NCI-H2171 treated with DMSO at 0.1 percent for 48 hours (cell line): ENCODE measurements at regions not wholly inside any gene's neighbourhood (a gene's known extent, or its start where the extent isn't known, plus 50 kb on each side); places are given as distances from the start of the nearest gene placed in this dataset.
"Not testable (repeated sequence)": the region's sequence is repeated elsewhere in the genome, so short reads cannot be mapped to it uniquely, and the experiment has no call there.

ENCODE experiments used
- DNase-seq: peaks from one replicate; lab custom pipeline; 2025; lab: John Stamatoyannopoulos, UW

DNA sequence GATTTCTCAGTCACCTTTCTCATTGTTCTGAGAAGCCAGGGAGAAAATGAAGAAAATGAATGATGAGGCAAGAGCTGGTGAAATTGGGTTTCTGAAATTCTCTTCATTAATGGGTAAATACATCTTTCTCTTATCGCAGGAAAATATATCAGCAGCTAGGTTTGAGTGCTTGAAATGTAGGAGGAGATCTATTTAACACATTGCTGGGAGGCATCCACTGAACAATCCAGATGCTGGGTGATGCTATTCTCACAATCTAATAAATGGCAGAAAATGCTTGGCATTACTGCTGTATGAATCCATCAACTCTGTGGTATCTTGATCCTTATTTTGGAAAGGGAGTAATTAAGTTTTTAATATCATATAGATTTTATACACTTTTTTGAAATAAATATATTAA lies 199.6 kb upstream of the LRP1B start:
- DNase-seq: no peak

DNA sequence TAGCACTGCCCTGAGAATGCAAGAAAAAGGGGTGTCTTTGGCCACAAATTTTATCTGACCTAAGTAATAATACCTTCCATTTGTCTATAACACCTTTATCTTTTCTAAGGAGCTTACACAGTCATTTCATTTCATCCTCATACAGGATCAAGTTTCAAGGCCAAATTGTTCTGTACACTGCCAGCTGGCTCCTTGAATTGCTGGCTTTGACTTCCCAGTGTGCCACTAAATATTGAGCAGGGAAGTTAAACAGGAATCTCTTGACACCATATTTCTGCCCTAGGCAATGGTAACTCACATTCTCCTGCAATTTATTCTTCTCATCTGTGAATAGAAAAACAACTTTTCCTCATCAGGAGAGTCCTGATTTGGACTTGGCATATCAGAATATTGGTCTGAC lies 195.1 kb upstream of the LRP1B start:
- peak; percentile 78 for DNase-seq

GRCh38 chr2:142323206-142323605 lies 192.4 kb upstream of the LRP1B start:
- DNase-seq: no peak

GRCh38 chr2:142321706-142322280 lies 191.0 kb upstream of the LRP1B start:
- no peak for DNase-seq

- no peak for DNase-seq
Measured at GRCh38 chr2:142320067-142320466, 189.3 kb upstream of the LRP1B start.

- DNase-seq: no peak
Measured at GRCh38 chr2:142316049-142316448, 185.2 kb upstream of the LRP1B start.

GRCh38 chr2:142315346-142315745 lies 184.5 kb upstream of the LRP1B start:
- no peak for DNase-seq

GRCh38 chr2:142314164-142314563 lies 183.3 kb upstream of the LRP1B start:
- no peak for DNase-seq

- no peak for DNase-seq
Measured at GRCh38 chr2:142310530-142310929, 179.7 kb upstream of the LRP1B start.

DNA sequence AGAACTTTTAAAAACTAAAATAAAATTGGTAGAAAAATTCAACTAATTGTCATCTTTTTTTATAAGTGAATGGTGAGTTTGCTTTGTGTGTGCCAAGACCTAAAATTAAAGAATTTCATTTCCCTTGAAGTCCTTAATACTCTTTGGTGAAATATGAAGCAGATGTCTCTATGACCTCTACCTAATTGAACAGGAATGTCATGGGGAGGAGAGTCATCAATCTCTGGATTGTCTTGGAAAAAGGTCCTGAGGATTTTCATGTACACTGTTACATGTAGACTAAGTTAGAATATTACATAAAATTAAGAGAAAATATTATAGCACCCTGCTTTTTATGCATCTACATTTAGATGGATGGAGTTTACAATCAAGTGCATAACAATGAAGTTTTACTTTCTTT lies 177.9 kb upstream of the LRP1B start:
- DNase-seq: no peak

- no peak for DNase-seq
Measured at GRCh38 chr2:142307616-142308115, 176.8 kb upstream of the LRP1B start.

DNA sequence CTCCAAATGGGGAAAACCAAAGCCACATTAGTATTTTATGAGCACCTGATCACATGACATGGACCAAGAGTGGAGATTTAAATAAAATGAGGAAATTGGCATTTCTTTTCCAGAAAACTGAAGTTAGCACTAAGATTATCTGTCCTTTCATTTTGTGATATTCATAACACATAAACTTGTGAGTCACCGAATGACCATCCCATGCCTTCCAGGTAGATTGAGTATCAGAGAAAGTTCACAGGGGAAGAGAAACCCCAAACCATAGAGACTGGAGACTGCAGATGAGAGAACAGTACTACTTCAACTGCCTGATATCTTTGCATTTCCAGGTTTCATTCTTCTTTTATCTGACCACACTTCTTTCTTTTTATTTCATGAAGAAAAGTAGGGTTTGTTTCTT lies 176.3 kb upstream of the LRP1B start:
- DNase-seq: no peak

DNA sequence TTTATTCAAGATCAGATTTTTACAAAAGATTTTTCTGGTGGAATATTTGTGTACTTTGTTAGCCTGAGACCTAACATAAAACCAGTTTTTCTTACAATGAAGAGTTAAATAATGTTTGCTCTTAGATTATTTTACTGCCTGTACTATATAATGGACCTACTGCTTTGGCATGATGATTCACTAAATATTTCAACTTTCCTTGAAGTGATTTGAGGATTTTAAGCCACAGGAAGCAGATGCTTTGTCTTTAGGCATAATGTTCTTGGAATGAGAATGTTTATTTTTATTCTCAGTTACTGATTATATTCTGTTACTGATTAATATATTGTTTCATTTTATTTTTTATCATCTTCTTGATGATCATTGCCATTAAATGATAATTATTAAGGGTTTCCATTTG lies 175.3 kb upstream of the LRP1B start:
- no peak for DNase-seq

DNA sequence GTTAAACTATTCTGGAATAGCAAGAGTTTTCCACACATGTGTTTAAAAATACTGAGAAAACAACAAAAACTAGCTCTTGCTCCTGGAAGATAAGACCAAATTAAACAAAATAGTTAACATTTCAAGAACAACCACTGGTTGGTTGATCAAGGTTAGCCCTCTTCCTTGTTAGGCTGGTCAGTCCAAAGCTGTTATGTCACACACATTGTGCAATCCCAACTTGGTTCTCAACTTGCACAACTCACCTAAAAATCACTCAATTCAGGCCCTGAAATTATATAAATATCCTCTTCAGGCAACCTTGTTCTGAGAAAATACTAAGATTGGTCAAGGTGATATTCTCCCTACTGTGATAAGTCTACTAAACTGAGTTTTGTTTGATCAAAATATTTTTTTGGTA lies 169.7 kb upstream of the LRP1B start:
- no peak for DNase-seq

- DNase-seq: no peak
Measured at GRCh38 chr2:142299021-142299420, 168.2 kb upstream of the LRP1B start.

- DNase-seq: no peak
Measured at GRCh38 chr2:142294225-142294624, 163.4 kb upstream of the LRP1B start.

- no peak for DNase-seq
Measured at GRCh38 chr2:142291969-142292368, 161.2 kb upstream of the LRP1B start.

GRCh38 chr2:142290931-142291330 lies 160.1 kb upstream of the LRP1B start:
- peak; percentile 56 for DNase-seq

- peak; percentile 28 for DNase-seq
Measured at GRCh38 chr2:142286618-142287017, 155.8 kb upstream of the LRP1B start.

GRCh38 chr2:142285480-142285879 lies 154.7 kb upstream of the LRP1B start:
- no peak for DNase-seq

DNA sequence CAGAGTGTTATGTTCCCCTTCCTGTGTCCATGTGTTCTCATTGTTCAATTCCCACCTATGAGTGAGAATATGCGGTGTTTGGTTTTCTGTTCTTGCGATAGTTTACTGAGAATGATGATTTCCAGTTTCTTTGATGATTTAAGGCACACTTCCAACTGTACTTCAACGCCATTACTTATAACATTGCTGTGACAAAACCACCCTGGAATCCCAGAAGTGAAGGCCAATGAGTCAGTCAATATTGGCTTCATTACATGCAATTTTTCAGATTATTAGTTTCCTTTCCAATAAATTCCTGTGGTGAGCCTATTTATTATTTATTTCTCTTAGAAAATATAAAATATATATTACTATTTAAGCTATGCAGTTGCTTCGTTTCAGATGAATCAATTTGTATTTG lies 153.5 kb upstream of the LRP1B start:
- DNase-seq: not testable (repeated sequence)

DNA sequence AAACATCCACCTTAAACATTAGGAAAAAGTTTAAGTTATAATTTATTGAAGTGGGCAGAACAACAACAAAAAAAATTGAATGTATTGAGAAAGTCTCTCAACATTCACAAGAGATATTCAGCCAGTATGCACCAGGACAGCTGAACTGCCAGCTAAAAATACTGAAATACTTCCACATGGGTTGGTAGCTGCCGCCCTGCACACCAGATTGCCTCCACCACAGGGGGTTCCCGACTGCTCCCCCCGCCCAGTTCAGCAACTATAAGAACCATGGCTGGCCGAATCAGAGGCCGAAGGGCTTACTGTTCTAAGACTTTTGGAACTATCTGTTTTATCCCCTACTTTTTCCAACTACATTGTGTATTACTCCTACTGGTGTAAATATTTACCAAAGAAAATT lies 150.0 kb upstream of the LRP1B start:
- DNase-seq: no peak

- DNase-seq: no peak
Measured at GRCh38 chr2:142270990-142271389, 140.2 kb upstream of the LRP1B start.

GRCh38 chr2:142270291-142270690 lies 139.5 kb upstream of the LRP1B start:
- DNase-seq: no peak

DNA sequence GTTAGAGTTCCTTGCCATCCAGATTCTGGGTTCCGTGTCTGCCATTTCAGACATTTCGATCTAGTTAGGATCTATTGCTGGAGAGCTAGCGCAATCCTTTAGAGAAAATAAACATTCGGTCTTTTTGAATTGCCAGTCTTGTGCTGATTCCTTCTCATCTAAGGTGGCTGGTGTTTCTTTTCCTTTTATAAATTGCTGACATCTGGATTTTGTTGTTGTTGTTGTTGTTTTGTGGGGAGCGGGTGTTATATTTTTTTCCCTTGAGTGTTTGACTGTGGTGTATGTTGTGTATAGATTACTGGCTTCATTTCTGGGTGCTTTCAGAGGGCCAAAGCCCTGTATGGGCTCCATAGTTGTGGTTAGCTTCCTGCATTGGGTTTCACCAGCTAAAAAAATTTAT lies 128.5 kb upstream of the LRP1B start:
- DNase-seq: no peak
